ENCODE measurements at regions not wholly inside any gene's neighbourhood (a gene's known extent, or its start where the extent isn't known, plus 50 kb on each side); places are given as distances from the start of the nearest gene placed in this dataset.
"Not testable (repeated sequence)": the region's sequence is repeated elsewhere in the genome, so short reads cannot be mapped to it uniquely, and the experiment has no call there.

- TF ChIP-seq CTCF (IDR thresholded peaks at IDR 0.05; ENCODE audit: control extremely low read depth, extremely low read depth, low read depth, missing control alignments): no peak
- DNase-seq (ENCODE audit: extremely low spot score): no peak
- ChIA-PET CTCF (no interaction called here), POLR2A (no interaction called here)
Observed at GRCh38 chr20:12241065-12241464, 323.4 kb downstream of the BTBD3 start.

GRCh38 chr20:12243327-12243726, 325.6 kb downstream of the BTBD3 start:
- no peak for TF ChIP-seq CTCF (IDR thresholded peaks at IDR 0.05; ENCODE audit: control extremely low read depth, extremely low read depth, low read depth, missing control alignments)
- DNase-seq (ENCODE audit: extremely low spot score): no peak
- ChIA-PET POLR2A (no interaction called here), CTCF (no interaction called here)

- ChIA-PET POLR2A (no interaction called here), CTCF (no interaction called here)
- no peak for TF ChIP-seq CTCF (IDR thresholded peaks at IDR 0.05; ENCODE audit: control extremely low read depth, extremely low read depth, low read depth, missing control alignments)
- DNase-seq (ENCODE audit: extremely low spot score): no peak
Observed at GRCh38 chr20:12248481-12248880, 330.8 kb downstream of the BTBD3 start.

GRCh38 chr20:12250661-12251060, 333.0 kb downstream of the BTBD3 start:
- CTCF ChIA-PET: not testable (repeated sequence)

GRCh38 chr20:12252793-12253192, 335.1 kb downstream of the BTBD3 start:
- ChIA-PET POLR2A (no interaction called here), CTCF (no interaction called here)
- no peak for DNase-seq (ENCODE audit: extremely low spot score)
- no peak for TF ChIP-seq CTCF (IDR thresholded peaks at IDR 0.05; ENCODE audit: control extremely low read depth, extremely low read depth, low read depth, missing control alignments)

More at GRCh38 chr20:12250661-12251060, 333.0 kb downstream of the BTBD3 start:
- POLR2A ChIA-PET; DNase-seq (ENCODE audit: extremely low spot score): not testable (repeated sequence)

GRCh38 chr20:12255461-12255970, 337.8 kb downstream of the BTBD3 start:
- ChIA-PET CTCF (no interaction called here), POLR2A (no interaction called here)
- no peak for DNase-seq (ENCODE audit: extremely low spot score)
- TF ChIP-seq CTCF (IDR thresholded peaks at IDR 0.05; ENCODE audit: control extremely low read depth, extremely low read depth, low read depth, missing control alignments): no peak

- CTCF ChIA-PET: no interaction called here
- TF ChIP-seq CTCF (IDR thresholded peaks at IDR 0.05; ENCODE audit: control extremely low read depth, extremely low read depth, low read depth, missing control alignments): no peak
- no peak for DNase-seq (ENCODE audit: extremely low spot score)
- POLR2A ChIA-PET: no interaction called here
Observed at GRCh38 chr20:12256806-12257205, 339.1 kb downstream of the BTBD3 start.

All from GM10248 (cell line).